Right lobe of liver (tissue), 6 donors: ENCODE measurements at regions not wholly inside any gene's neighbourhood (a gene's known extent, or its start where the extent isn't known, plus 50 kb on each side); places are given as distances from the start of the nearest gene placed in this dataset.

Source experiments
- ATAC-seq, 4 donors: fragments of 200-7000 bp; cut with Tn5 transposase; one replicate each; pipeline ENCODE4 v1.9.1; 2020; ENCODE audit warnings: mild to moderate bottlenecking in 4 of 4, moderate library complexity in 4 of 4
- DNase-seq, 3 donors: peaks; one replicate each; pipeline ENCODE4 v3.0.0-alpha.2; 2020
- H3K27ac ChIP-seq, 3 donors: fragments of 200-600 bp; one replicate each; pipeline ENCODE4 v1.8.0; 2022
- H3K27me3 ChIP-seq, 2 donors: fragments of 200-600 bp; one replicate each; pipeline ENCODE4 v1.8.0; 2022
- H3K36me3 ChIP-seq, 4 donors: fragments of 200-600 bp; sonication (generic) in 1 of 4; one replicate each; pipeline versions ENCODE4 v1.5.1 to v1.8.0; 2017 to 2022; ENCODE audit warnings: control low read depth in 1 of 4
- H3K4me1 ChIP-seq, 4 donors: fragments of 200-600 bp; sonication (generic) in 1 of 4; one replicate each; pipeline versions ENCODE4 v1.5.1 to v1.8.0; 2017 to 2022; ENCODE audit warnings: control low read depth in 1 of 4
- H3K4me3 ChIP-seq, 3 donors: fragments of 200-600 bp; one replicate each; pipeline ENCODE4 v1.8.0; 2022
- H3K9me3 ChIP-seq, 4 donors: fragments of 200-600 bp; sonication (generic) in 1 of 4; one replicate each; pipeline versions ENCODE4 v1.5.1 to v1.8.0; 2017 to 2022; ENCODE audit warnings: control low read depth in 1 of 4
- POLR2A ChIP-seq: fragments of 450-650 bp; IDR thresholded peaks from one replicate; pipeline ENCODE4 v1.6.1; 2017; ENCODE audit warnings: antibody characterized with exemption, mild to moderate bottlenecking
- WGBS: methylation state at CpG from one replicate; pipeline ENCODE4 v1.1.6; 2018; ENCODE audit warnings: low coverage, low lambda C conversion rate; ENCODE audit not compliant: insufficient coverage; ENCODE audit errors: missing lambda C conversion rate; 5-methylcytosine and 5-hydroxymethylcytosine counted together
- intact Hi-C, 2 donors: fragments of 100-400 bp; cut with DNase I; formaldehyde crosslinking; loops; one replicate each; pipeline versions ENCODE4 v1.11.2 to v1.14.1; 2022
- TF ChIP-seq, protein P1 (sequence below), 4 donors: fragments of 200-600 bp in 3 of 4; fragments of 450-650 bp in 1 of 4; IDR thresholded peaks; one replicate each; pipeline versions ENCODE4 v1.5.1 to v1.8.0; 2016 to 2022; ENCODE audit warnings: antibody characterized with exemption in 4 of 4, mild to moderate bottlenecking in 2 of 4
- donor health status: DM: no; HTN: yes; CAD: no.
- donor health status: DM: no; HTN: no; CAD: no.
- donor health status: DM: no; HTN: no; CAD: no.
- donor health status: DM: no; HTN: yes; CAD: no.
- donor health status: DM: no; HTN: yes; CAD: no.

GRCh38 chr5:39500551-39501175 lies 75.9 kb upstream of the DAB2 start:
- H3K27me3 ChIP-seq, result no peaks in the 10 kb centered on the region
- no peaks in the 10 kb centered on the region for H3K4me1 ChIP-seq
- intact Hi-C loops, result no loop called here
- TF ChIP-seq, protein P1, sequence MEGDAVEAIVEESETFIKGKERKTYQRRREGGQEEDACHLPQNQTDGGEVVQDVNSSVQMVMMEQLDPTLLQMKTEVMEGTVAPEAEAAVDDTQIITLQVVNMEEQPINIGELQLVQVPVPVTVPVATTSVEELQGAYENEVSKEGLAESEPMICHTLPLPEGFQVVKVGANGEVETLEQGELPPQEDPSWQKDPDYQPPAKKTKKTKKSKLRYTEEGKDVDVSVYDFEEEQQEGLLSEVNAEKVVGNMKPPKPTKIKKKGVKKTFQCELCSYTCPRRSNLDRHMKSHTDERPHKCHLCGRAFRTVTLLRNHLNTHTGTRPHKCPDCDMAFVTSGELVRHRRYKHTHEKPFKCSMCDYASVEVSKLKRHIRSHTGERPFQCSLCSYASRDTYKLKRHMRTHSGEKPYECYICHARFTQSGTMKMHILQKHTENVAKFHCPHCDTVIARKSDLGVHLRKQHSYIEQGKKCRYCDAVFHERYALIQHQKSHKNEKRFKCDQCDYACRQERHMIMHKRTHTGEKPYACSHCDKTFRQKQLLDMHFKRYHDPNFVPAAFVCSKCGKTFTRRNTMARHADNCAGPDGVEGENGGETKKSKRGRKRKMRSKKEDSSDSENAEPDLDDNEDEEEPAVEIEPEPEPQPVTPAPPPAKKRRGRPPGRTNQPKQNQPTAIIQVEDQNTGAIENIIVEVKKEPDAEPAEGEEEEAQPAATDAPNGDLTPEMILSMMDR (IDR thresholded peaks at IDR 0.05), result no peak
- TF ChIP-seq POLR2A, result no peak
- H3K9me3 ChIP-seq, result no peaks in the 10 kb centered on the region
- no peak for ATAC-seq
- H3K27ac ChIP-seq, result no peak overlapping the region
- no peaks in the 10 kb centered on the region for H3K36me3 ChIP-seq
- H3K4me3 ChIP-seq, result no peak overlapping the region
- 33% methylated on average over 2 of the region's 2 CpGs for WGBS
- no peak for DNase-seq

- no peak for DNase-seq
- Histone ChIP-seq H3K4me3 (no peak overlapping the region), H3K9me3 (no peaks in the 10 kb centered on the region), H3K4me1 (no peaks in the 10 kb centered on the region), H3K36me3 (no peaks in the 10 kb centered on the region), H3K27ac (no peak overlapping the region), H3K27me3 (no peaks in the 10 kb centered on the region)
- TF ChIP-seq, protein P1 (IDR thresholded peaks at IDR 0.05), result no peak
- TF ChIP-seq POLR2A, result no peak
- intact Hi-C loops, result no loop called here
- ATAC-seq, result no peak
- 39% methylated on average over 4 of the region's 4 CpGs for WGBS
Measured at GRCh38 chr5:39498278-39498952, 73.6 kb upstream of the DAB2 start.

GRCh38 chr5:39497322-39497721 lies 72.5 kb upstream of the DAB2 start:
- WGBS, result 75% methylated on average over 4 of the region's 4 CpGs
- Histone ChIP-seq H3K36me3 (no peaks in the 10 kb centered on the region), H3K9me3 (no peaks in the 10 kb centered on the region), H3K27ac (no peak overlapping the region), H3K27me3 (no peaks in the 10 kb centered on the region), H3K4me3 (no peak overlapping the region), H3K4me1 (no peaks in the 10 kb centered on the region)
- ATAC-seq, result no peak
- intact Hi-C loops, result no loop called here
- DNase-seq, result no peak
- TF ChIP-seq, protein P1 (IDR thresholded peaks at IDR 0.05), result no peak
- TF ChIP-seq POLR2A, result no peak

DNA sequence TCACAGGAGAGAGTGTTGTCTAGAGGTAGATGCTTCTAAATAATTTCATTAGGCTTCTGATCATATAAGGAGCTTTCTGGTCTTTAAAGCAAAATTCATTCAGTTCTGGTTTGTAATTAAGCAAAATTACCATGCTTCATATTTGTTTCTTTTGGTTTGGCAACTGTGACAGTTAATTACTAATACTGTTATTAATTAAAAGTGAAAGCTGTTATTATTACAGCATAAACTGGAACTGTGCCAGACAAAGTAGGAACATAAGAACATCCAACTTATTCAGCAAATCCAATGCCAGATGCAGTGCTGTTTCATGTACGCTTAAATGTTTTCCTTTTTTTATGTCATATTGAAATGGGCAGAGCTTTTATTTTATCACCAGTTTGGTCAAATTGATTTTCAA lies 70.4 kb upstream of the DAB2 start:
- DNase-seq (no peak), ATAC-seq (no peak)
- WGBS, result 63% methylated on average over 1 of the region's 1 CpG
- intact Hi-C loops, result no loop called here
- Histone ChIP-seq H3K4me1 (no peaks in the 10 kb centered on the region), H3K4me3 (no peak overlapping the region), H3K9me3 (no peaks in the 10 kb centered on the region), H3K36me3 (no peaks in the 10 kb centered on the region), H3K27me3 (no peaks in the 10 kb centered on the region), H3K27ac (no peak overlapping the region)
- no peak for TF ChIP-seq POLR2A
- TF ChIP-seq, protein P1 (IDR thresholded peaks at IDR 0.05), result no peak
